T-helper 2 cell (primary cell): ENCODE measurements at regions not wholly inside any gene's neighbourhood (a gene's known extent, or its start where the extent isn't known, plus 50 kb on each side); places are given as distances from the start of the nearest gene placed in this dataset.

ENCODE experiments used
- DNase-seq, 5 experiments: peaks; one replicate each; pipeline versions ENCODE4 v3.0.0 to v3.0.0-alpha.2; 2012 to 2022

DNA sequence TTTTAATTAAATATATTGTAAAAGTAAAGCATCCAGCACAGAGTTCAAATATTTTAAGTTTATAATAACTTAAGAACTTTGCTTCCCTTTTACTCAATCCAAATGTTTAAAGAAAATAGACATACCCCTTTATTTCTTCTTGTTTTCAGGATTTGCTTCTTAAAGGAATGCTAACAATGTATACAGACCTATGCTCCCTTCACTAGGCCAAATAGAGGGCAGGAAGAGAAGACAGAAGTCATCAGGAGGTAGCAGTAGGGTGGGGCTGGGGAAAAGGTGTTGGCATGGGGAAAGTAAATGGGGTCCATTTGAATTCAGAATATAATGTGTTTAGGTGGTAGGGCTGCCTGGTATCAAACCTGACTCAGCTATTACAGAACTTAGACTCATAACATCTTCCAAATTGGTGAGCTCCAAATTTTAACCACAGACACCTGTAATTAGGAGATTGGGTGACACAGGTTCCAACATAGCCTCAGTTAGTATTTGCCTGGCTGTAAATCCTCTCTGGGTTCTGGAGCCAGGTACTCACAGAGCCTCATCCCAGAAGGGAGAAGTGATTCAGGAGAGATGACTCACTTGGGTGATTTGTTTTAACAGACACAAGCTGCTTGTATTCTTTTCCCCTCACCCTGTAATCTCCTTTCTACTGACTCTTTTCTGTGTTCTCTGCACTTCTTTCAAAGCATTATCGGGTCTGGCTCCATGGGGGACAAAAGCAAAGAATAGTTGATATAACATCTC is 60.1 kb upstream of the DUSP10 start:
- no peak for DNase-seq

DNA sequence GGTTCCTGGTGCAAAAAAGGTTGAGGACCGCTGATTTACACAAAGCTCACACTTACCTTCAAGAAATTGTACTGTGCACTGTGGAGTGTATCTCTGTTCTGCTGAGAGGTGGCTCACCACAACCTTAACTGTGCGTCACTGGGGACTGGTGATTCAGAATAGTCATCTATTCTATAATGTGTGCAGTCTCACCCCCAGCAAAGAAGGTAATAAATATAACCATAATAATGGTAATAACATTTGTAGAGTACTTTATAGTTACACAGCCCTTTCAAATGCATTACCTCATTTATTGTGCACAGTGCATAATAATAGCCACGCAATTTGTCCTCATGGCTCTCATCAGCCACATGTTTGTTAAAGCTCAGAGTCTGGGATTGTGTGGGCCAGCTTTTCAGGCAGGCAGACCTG is 59.4 kb upstream of the DUSP10 start:
- peak in 1 of 5 experiments; percentile 42 for DNase-seq

DNA sequence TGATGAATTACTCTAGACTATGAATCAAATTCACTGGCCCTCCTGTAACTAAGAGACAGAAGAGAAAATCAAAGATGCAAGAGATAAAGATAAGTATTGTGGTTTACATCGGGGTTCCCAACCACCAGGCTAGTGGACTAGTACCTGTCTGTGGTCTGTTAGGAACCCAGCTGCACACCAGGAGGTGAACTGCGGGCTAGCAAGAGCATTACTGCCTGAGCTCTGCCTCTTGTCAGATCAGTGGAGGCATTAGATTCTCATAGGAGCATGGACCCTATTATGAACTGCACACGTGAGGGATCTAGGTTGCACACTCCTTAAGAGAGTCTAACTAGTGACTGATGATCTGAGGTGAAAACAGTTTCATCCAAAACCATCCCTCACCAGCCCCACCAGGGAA is 58.9 kb upstream of the DUSP10 start:
- peak in 1 of 5 experiments; percentile 68 for DNase-seq

DNA sequence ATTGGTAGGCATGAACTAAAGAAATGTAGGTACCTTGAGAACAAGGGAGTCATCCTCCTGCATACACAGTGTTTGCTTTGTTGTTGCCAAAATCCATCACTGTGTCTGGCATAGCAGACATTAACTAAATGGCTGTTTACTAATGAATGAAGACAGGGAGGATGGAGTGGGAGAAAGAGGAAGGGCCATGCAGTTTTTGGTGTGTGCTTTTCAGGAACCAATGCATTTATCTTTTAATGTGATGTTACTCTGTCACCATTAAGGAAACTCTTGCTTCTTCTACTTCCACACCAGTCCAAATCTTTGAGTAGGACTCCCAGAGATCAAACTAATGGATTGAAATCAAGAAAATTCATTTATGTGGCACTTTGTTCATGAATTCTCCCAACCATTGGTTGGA is 55.6 kb upstream of the DUSP10 start:
- DNase-seq: no peak

DNA sequence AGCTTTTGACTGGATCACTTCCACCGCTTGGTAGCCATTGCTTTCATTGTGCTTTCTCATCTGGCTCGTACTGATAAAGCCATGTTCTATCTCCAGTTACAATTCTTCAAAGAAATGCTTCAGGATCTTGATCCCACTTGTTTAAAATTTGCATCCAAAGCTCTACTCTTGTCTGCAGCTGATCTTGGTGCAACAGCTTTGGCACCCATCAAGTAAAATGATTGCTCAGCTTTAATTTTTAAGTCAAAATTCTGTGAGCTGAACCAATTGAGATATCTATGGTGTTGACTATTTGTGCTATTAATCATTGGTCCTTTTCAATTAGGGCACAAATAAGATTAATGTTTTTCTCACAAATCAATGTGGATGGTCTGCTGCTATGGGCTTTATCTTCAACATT is 54.8 kb upstream of the DUSP10 start:
- DNase-seq: no peak

DNA sequence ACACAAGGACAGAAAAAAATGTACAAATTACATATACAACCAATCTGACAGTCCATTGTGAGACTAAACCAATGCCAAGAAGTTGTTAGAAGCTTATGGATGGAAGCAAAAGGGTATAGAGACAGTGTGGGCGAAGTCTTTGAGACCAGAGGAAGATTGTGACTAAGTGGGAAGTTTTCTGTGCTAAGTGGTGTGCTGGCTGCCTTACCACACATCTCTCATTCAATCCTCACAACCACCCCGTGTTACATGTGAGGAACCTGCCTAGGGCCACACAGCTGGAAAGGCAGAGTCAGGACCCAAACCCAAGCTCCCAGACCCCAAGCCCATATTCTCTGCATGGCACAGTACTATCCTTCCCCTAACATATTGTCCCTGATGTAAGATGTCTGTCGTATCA is 53.5 kb upstream of the DUSP10 start:
- no peak for DNase-seq

DNA sequence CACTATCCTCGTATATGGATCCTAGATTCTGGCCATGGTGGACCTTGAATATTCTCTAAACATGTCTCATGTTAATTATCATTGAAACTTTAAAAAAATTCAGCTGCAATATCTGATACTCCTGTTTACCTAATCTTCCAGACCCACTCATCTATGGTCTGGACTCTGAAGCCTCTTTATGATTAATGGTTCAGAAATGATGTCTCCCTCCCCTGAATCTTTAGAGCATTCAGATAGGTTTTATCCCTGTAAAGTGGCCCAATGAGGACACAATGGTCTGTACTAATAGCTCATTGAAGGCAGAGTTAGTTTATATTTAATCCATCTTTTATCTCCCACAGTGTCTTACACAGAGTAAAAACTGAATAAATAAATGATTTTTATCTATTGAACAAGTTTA is 53.0 kb upstream of the DUSP10 start:
- DNase-seq: no peak

DNA sequence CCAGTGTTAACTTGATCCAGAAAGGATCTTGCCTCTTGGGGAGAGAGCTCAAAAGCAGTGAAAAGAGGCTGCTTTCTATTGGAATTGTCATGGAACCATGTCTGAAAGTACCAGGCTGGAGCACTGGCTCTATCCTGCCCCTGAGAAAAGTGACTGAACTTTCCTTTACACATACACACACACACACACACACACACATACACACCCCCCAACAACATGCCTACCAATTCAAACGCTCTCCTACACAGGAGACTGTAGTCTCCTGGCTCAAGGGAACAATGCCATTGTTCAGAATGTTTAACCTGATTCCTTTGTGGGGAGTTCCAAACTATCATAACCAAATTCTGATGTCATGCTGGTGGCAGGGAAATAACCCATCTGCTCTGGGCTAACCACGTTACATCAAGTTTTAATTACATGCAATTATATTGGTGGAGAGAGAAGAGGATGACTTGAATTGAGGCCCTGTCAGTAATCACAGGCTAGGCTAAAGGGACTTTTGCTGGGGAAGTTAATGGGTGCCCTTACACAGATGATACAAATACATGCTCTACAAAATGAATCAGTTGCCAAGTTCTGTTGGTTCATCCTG is 52.3 kb upstream of the DUSP10 start:
- peak in 2 of 5 experiments; percentile 66 for DNase-seq

DNA sequence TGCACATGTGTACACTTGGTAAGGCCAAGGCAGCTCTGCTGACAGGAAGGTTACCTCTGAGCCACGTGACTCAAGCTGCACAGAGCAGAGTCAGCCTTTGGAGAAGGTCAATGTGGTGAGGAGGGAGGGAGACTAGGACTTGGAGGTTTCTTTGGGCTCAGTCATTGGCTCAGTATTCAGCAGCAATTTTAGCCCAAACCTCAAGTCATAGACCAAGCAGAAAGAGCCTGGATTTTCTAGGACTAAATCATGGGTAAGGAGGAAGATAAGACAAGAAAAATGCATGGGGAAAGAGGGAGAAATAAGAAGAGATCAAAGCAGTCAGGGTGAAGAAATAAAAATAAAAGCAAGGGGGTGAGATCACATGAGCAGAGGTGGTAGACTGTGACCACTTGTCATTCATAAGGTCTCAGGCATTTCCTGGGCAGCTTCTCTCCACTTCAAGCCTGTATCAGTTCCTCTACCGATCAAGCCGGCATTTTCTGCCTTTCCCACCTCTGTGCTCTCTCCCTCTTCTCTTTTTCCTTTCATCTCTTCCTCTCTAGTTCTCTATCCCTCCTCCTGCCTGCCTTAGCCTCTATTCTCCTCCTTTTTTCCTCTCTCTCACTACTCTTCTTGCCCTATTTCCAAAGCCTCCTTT is 51.7 kb upstream of the DUSP10 start:
- peak in 1 of 5 experiments; percentile 56 for DNase-seq

DNA sequence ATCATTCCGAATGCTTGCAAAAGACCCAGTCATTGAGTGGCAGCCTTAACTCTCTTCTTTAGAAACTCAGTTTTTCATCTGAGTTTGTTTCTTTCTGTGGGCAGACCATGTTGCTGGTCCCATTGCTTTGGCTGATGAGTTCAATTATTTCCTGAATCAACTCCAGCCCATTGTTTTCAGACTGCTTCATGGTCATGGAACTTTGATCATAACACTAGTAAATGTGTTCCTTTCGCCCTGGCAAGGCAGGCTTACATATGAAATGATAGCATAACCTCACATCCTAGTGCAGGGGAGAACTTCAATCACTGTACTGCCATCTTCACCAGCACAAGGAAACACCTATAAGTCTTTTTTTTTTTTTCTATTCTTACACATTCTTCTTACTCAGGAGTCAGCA is 50.0 kb upstream of the DUSP10 start:
- no peak for DNase-seq
